ENCODE measurements at regions not wholly inside any gene's neighbourhood (a gene's known extent, or its start where the extent isn't known, plus 50 kb on each side); places are given as distances from the start of the nearest gene placed in this dataset.

DNA sequence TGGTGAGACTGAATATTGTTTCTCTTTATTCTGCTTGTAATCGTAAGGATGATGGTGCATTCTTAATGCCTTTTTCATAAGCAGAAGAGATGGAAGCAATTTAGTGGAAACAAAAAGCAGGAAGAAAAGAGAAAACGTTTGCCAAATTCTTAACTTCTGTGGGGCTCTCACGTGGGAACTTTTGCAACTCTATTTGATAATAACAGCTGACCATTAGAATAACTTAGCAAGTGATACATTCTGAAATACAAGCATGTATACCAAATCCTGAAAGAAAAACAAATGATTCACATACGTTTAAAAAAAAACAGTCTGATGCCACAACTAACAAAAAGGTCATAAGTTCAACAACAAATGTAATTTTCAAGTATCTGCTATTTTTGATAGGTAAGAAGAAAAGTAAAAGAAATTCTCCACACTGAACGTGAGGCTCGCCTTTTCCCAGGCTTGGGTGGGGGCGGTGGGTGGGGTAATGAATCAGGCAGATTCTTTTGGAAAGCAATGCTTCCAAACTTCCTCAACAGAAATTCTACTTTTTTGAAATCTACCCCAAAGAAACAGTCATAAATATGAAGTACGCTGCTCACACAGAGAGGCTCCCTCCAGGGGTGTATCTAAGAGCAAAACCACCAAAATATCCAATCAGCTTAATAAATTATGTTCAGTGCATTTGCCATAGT is 446.2 kb upstream of the MGMT start:
- DNase-seq (ENCODE audit: extremely low spot score in 2 of 2) = no peak
- H3K36me3 ChIP-seq = no peaks in the 10 kb centered on the region
- no peaks in the 10 kb centered on the region for H3K4me1 ChIP-seq
- intact Hi-C loops (cut with DNase I) = no loop called here
- H3K9me3 ChIP-seq = no peaks in the 10 kb centered on the region
- H3K27me3 ChIP-seq = no peaks in the 10 kb centered on the region
- H3K27ac ChIP-seq = no peak overlapping the region
- TF ChIP-seq POLR2AphosphoS5 (IDR thresholded peaks at IDR 0.05; ENCODE audit: insufficient read depth in 1 of 2, low read depth in 1 of 2) = no peak
- TF ChIP-seq POLR2A (IDR thresholded peaks at IDR 0.05) = no peak
- TF ChIP-seq, protein P1, sequence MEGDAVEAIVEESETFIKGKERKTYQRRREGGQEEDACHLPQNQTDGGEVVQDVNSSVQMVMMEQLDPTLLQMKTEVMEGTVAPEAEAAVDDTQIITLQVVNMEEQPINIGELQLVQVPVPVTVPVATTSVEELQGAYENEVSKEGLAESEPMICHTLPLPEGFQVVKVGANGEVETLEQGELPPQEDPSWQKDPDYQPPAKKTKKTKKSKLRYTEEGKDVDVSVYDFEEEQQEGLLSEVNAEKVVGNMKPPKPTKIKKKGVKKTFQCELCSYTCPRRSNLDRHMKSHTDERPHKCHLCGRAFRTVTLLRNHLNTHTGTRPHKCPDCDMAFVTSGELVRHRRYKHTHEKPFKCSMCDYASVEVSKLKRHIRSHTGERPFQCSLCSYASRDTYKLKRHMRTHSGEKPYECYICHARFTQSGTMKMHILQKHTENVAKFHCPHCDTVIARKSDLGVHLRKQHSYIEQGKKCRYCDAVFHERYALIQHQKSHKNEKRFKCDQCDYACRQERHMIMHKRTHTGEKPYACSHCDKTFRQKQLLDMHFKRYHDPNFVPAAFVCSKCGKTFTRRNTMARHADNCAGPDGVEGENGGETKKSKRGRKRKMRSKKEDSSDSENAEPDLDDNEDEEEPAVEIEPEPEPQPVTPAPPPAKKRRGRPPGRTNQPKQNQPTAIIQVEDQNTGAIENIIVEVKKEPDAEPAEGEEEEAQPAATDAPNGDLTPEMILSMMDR (IDR thresholded peaks at IDR 0.05) = no peak
- H3K4me3 ChIP-seq = no peak overlapping the region

DNA sequence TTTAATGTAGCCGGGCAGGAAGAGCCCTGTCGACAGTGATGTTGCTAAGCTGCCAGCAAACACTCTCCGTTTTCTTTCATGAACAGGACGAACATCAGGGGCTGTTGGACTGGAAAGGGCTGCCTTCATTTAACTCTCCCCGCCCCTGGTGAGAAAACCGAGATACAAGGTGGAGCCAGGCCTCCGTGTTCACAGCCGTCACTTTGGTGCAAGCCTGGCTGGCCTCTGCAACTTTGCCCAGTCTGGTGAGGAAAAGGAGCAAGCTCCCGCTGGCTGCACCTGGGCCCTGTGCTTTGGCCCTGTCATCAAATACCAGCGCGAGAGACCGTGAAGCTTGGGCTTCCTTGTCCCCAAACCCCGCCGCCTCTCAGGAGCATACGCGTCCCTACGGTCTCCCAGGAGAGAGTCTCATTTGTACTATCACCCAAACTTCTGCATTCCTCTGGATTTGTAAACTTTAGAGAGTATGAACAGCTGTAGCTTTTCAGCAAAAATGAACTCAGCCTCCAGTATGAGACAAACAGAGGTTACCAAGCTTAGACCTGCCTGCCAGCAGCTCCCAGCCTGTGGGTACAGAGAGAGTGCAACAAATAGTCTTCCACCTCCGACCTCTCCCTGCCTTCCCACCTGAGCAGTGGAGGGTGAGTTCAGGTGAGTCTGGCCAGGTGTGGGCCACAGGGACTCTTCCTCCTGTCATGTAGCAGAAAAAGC is 445.3 kb upstream of the MGMT start:
- DNase-seq (ENCODE audit: extremely low spot score in 2 of 2) = no peak
- Histone ChIP-seq H3K27ac (no peak overlapping the region), H3K9me3 (no peaks in the 10 kb centered on the region), H3K36me3 (no peaks in the 10 kb centered on the region), H3K27me3 (no peaks in the 10 kb centered on the region), H3K4me1 (no peaks in the 10 kb centered on the region), H3K4me3 (no peak overlapping the region)
- intact Hi-C loops (cut with DNase I) = no loop called here
- TF ChIP-seq POLR2AphosphoS5 (IDR thresholded peaks at IDR 0.05; ENCODE audit: insufficient read depth in 1 of 2, low read depth in 1 of 2) (no peak), POLR2A (IDR thresholded peaks at IDR 0.05) (no peak)
- TF ChIP-seq, protein P1 (IDR thresholded peaks at IDR 0.05) = no peak

DNA sequence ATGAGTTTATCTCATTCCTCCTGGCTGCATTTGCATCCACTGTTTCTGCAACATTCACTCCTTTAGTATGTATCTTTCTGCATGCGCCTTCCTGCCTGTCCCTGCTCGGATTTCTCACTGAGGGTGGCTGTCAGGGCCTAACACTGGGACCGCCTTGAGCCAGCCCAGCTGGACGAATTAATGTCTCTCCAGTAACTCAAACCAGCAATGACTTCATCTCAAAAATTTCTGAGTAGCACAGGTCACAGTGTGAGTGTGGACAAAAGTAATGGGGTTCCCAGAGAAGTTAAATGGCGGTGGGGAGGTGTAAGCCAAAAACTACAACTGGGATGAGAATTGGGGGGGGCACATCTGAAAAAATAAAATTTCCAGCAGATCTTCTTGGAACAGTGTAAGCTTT is 444.0 kb upstream of the MGMT start:
- no peaks in the 10 kb centered on the region for H3K27me3 ChIP-seq
- no peak for DNase-seq (ENCODE audit: extremely low spot score in 2 of 2)
- intact Hi-C loops (cut with DNase I) = no loop called here
- no peaks in the 10 kb centered on the region for H3K36me3 ChIP-seq
- H3K4me3 ChIP-seq = no peak overlapping the region
- TF ChIP-seq, protein P1 (IDR thresholded peaks at IDR 0.05) = no peak
- TF ChIP-seq POLR2AphosphoS5 (IDR thresholded peaks at IDR 0.05; ENCODE audit: insufficient read depth in 1 of 2, low read depth in 1 of 2) (no peak), POLR2A (IDR thresholded peaks at IDR 0.05) (no peak)
- H3K4me1 ChIP-seq = no peaks in the 10 kb centered on the region
- no peak overlapping the region for H3K27ac ChIP-seq
- H3K9me3 ChIP-seq = no peaks in the 10 kb centered on the region

GRCh38 chr10:129024046-129024445 is 443.0 kb upstream of the MGMT start:
- H3K36me3 ChIP-seq = no peaks in the 10 kb centered on the region
- H3K27me3 ChIP-seq = no peaks in the 10 kb centered on the region
- no peaks in the 10 kb centered on the region for H3K4me1 ChIP-seq
- intact Hi-C loops (cut with DNase I) = no loop called here
- no peak overlapping the region for H3K4me3 ChIP-seq
- no peaks in the 10 kb centered on the region for H3K9me3 ChIP-seq
- TF ChIP-seq POLR2AphosphoS5 (IDR thresholded peaks at IDR 0.05; ENCODE audit: insufficient read depth in 1 of 2, low read depth in 1 of 2) = no peak
- TF ChIP-seq, protein P1 (IDR thresholded peaks at IDR 0.05) = no peak
- no peak for TF ChIP-seq POLR2A (IDR thresholded peaks at IDR 0.05)
- H3K27ac ChIP-seq = no peak overlapping the region
- no peak for DNase-seq (ENCODE audit: extremely low spot score in 2 of 2)

GRCh38 chr10:129025787-129026186 is 441.3 kb upstream of the MGMT start:
- Histone ChIP-seq H3K27ac (no peak overlapping the region), H3K4me1 (no peaks in the 10 kb centered on the region), H3K27me3 (no peaks in the 10 kb centered on the region), H3K4me3 (no peak overlapping the region), H3K36me3 (no peaks in the 10 kb centered on the region), H3K9me3 (no peaks in the 10 kb centered on the region)
- DNase-seq (ENCODE audit: extremely low spot score in 2 of 2) = no peak
- TF ChIP-seq POLR2A (IDR thresholded peaks at IDR 0.05) = no peak
- TF ChIP-seq, protein P1 (IDR thresholded peaks at IDR 0.05) = no peak
- no peak for TF ChIP-seq POLR2AphosphoS5 (IDR thresholded peaks at IDR 0.05; ENCODE audit: insufficient read depth in 1 of 2, low read depth in 1 of 2)
- intact Hi-C loops (cut with DNase I) = no loop called here
